ENCODE measurements at regions not wholly inside any gene's neighbourhood (a gene's known extent, or its start where the extent isn't known, plus 50 kb on each side); places are given as distances from the start of the nearest gene placed in this dataset.
A peak's percentile ranks its signal among the peaks of the same experiment; 100 is the strongest.

DNA sequence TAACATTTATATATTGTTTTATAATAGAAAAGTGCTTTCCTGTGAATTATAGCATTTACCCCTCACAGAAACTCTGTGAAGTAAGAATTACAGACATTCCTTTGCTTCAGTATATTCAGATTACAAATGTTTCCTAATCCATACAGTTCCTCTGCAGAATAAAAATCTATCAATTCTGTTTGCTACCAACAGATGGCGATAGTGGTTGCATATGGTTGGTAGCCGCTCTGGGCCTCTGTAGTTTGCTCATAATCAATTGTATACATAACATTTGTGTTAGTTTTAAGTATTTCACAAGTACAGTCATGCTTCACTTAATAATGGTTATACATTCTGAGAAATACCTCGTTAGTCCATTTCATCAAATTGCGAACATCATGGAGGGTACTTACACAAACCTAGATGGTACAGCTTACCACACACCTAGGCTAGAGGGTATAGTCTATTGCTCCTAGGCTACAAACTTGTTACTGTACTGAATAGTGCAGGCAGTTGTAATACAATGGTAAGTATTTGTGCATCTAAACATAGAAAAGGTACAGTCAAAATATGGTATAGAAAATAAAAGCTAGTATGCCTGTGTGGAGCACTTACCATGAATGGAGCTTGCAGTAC lies 94.4 kb upstream of the STEAP4 start:
- TF ChIP-seq, protein P1, sequence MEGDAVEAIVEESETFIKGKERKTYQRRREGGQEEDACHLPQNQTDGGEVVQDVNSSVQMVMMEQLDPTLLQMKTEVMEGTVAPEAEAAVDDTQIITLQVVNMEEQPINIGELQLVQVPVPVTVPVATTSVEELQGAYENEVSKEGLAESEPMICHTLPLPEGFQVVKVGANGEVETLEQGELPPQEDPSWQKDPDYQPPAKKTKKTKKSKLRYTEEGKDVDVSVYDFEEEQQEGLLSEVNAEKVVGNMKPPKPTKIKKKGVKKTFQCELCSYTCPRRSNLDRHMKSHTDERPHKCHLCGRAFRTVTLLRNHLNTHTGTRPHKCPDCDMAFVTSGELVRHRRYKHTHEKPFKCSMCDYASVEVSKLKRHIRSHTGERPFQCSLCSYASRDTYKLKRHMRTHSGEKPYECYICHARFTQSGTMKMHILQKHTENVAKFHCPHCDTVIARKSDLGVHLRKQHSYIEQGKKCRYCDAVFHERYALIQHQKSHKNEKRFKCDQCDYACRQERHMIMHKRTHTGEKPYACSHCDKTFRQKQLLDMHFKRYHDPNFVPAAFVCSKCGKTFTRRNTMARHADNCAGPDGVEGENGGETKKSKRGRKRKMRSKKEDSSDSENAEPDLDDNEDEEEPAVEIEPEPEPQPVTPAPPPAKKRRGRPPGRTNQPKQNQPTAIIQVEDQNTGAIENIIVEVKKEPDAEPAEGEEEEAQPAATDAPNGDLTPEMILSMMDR (IDR thresholded peaks at IDR 0.05; ENCODE audit: low read depth, low read length) = peak; percentile 36
- no peaks in the 10 kb centered on the region for H3K27me3 ChIP-seq

GRCh38 chr7:88399696-88400240 lies 93.1 kb upstream of the STEAP4 start:
- H3K4me3 ChIP-seq = no peak overlapping the region
- TF ChIP-seq, protein P1 (IDR thresholded peaks at IDR 0.05; ENCODE audit: low read depth, low read length) = no peak
- no peaks in the 10 kb centered on the region for H3K9me3 ChIP-seq (ENCODE audit: low read depth)
- no peaks in the 10 kb centered on the region for H3K27me3 ChIP-seq
- no peaks in the 10 kb centered on the region for H3K36me3 ChIP-seq
- peak in 1 of 2 donors; percentile 8 for DNase-seq (ENCODE audit: low read depth in 1 of 2, low spot score in 1 of 2)
- no peak overlapping the region for H3K27ac ChIP-seq
- H3K4me1 ChIP-seq (ENCODE audit: low read depth) = no peaks in the 10 kb centered on the region

More for the DNA sequence above, 94.4 kb upstream of the STEAP4 start:
- peak in 1 of 2 donors; percentile 20 for DNase-seq (ENCODE audit: low read depth in 1 of 2, low spot score in 1 of 2)
- no peak overlapping the region for H3K4me3 ChIP-seq
- H3K9me3 ChIP-seq (ENCODE audit: low read depth) = no peaks in the 10 kb centered on the region
- H3K27ac ChIP-seq = no peak overlapping the region
- no peaks in the 10 kb centered on the region for H3K4me1 ChIP-seq (ENCODE audit: low read depth)
- H3K36me3 ChIP-seq = no peaks in the 10 kb centered on the region

GRCh38 chr7:88399036-88399435 lies 92.3 kb upstream of the STEAP4 start:
- TF ChIP-seq, protein P1 (IDR thresholded peaks at IDR 0.05; ENCODE audit: low read depth, low read length) = no peak
- no peak for DNase-seq (ENCODE audit: low read depth in 1 of 2, low spot score in 1 of 2)
- no peaks in the 10 kb centered on the region for H3K9me3 ChIP-seq (ENCODE audit: low read depth)
- H3K4me1 ChIP-seq (ENCODE audit: low read depth) = no peaks in the 10 kb centered on the region
- H3K27me3 ChIP-seq = no peaks in the 10 kb centered on the region
- H3K4me3 ChIP-seq = no peak overlapping the region
- no peaks in the 10 kb centered on the region for H3K36me3 ChIP-seq
- H3K27ac ChIP-seq = no peak overlapping the region

GRCh38 chr7:88398459-88398858 lies 91.8 kb upstream of the STEAP4 start:
- Histone ChIP-seq H3K27me3 (no peaks in the 10 kb centered on the region), H3K4me1 (ENCODE audit: low read depth) (no peaks in the 10 kb centered on the region), H3K36me3 (no peaks in the 10 kb centered on the region), H3K27ac (no peak overlapping the region), H3K9me3 (ENCODE audit: low read depth) (no peaks in the 10 kb centered on the region), H3K4me3 (no peak overlapping the region)
- TF ChIP-seq, protein P1 (IDR thresholded peaks at IDR 0.05; ENCODE audit: low read depth, low read length) = no peak
- DNase-seq (ENCODE audit: low read depth in 1 of 2, low spot score in 1 of 2) = no peak

DNA sequence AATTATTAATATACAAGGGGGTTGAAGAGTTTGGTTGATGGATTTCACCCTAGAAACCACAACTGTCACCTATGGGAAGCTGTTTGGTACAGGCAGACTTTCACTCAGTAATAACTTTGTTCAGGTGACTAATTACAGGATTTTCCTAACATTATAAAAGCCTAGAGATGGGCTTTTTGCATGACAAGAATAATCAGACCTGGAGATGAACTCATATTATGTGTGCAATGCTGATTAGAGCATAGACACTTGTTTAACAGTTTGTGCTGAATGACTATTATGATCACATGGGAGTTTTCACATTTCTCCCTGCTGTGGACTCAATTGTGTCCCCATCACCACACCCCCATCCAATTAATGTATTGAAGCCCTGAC lies 90.2 kb upstream of the STEAP4 start:
- TF ChIP-seq, protein P1 (IDR thresholded peaks at IDR 0.05; ENCODE audit: low read depth, low read length) = no peak

More for the DNA sequence above, 90.2 kb upstream of the STEAP4 start:
- Histone ChIP-seq H3K4me1 (ENCODE audit: low read depth) (no peaks in the 10 kb centered on the region), H3K9me3 (ENCODE audit: low read depth) (no peaks in the 10 kb centered on the region), H3K27ac (no peak overlapping the region), H3K36me3 (no peaks in the 10 kb centered on the region), H3K4me3 (no peak overlapping the region), H3K27me3 (no peaks in the 10 kb centered on the region)
- no peak for DNase-seq (ENCODE audit: low read depth in 1 of 2, low spot score in 1 of 2)
